ENCODE measurements at regions not wholly inside any gene's neighbourhood (a gene's known extent, or its start where the extent isn't known, plus 50 kb on each side); places are given as distances from the start of the nearest gene placed in this dataset.

DNA sequence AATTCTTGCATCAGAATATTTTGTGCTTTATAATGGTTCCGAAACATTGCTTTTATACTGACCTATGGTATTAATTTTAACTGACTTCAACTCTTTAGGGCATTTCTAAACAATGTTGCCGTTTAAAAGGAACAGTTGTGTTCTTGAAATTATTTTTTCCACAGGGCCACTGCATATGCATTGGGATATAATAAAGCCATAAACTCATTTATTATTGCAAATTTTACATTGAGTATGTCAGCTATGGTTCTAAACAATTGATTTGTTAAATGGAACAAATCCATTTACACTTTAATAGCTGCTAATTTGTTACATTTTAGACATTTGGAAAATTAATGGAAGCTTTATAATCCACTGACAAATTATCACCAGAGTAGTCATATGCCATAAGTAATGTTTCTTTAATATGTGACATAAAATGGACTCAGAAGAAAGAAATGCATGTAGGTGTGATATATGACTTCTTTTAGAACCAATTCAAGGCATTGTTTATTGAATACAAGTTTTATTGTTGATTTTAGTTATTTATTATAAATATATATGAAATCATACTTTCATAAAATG, 553.3 kb downstream of the TLL1 start:
- Histone ChIP-seq H3K9me1 (ENCODE audit: control insufficient read depth, insufficient read depth, low read length) (no peaks in the 10 kb centered on the region), H3K4me1 (replicated peaks in 1 of 2; ENCODE audit: control insufficient read depth in 2 of 2, insufficient read depth in 2 of 2, low read length in 2 of 2) (no peaks in the 10 kb centered on the region), H3K4me2 (ENCODE audit: insufficient read depth, low read length) (no peak overlapping the region), H3K9me3 (replicated peaks; ENCODE audit: control insufficient read depth, insufficient read depth, low read depth, low read length) (no peaks in the 10 kb centered on the region; the same call in 1 of the 2 replicates), H3K27ac (ENCODE audit: extremely low read depth, low read depth, low read length) (no peak overlapping the region), H2AFZ (ENCODE audit: low read depth, low read length) (no peak overlapping the region), H3K36me3 (ENCODE audit: control insufficient read depth, insufficient read depth, low read length) (no peaks in the 10 kb centered on the region), H3K27me3 (ENCODE audit: control insufficient read depth in 2 of 2, insufficient read depth in 2 of 2, low read length in 2 of 2) (no peaks in the 10 kb centered on the region), H3K4me3 (no peak overlapping the region), H3K79me2 (ENCODE audit: control insufficient read depth, insufficient read depth, low read length) (no peaks in the 10 kb centered on the region), H3K9ac (ENCODE audit: insufficient read depth in 1 of 2, low read depth in 2 of 2, low read length in 2 of 2) (no peak overlapping the region), H4K20me1 (replicated peaks; ENCODE audit: control insufficient read depth, insufficient read depth, low read length) (no peaks in the 10 kb centered on the region)
- CTCF ChIA-PET (ENCODE audit: low intra/inter-chr PET ratio) = no interaction called here
- in situ Hi-C loops (cut with MboI) (no loop called here), intact Hi-C loops (cut with micrococcal nuclease) (no loop called here)
- ATAC-seq = no peak
- no TSS peak for BruUV-seq (replicated peaks)
- 0% methylated on average over 2 of the region's 2 CpGs for WGBS (ENCODE audit: insufficient coverage, low coverage, missing lambda C conversion rate)
- POLR2A ChIA-PET = no interaction called here
- FAIRE-seq = no peak
- DNase-seq (ENCODE audit: extremely low read depth in 1 of 4, low spot score in 3 of 4) = no peak
- TF ChIP-seq KDM4B (IDR thresholded peaks at IDR 0.05; ENCODE audit: borderline replicate concordance in 2 of 2, low read depth in 1 of 2) (no peak), DNMT1 (IDR thresholded peaks at IDR 0.05) (no peak), KDM2B (CRISPR knock-in tag; IDR thresholded peaks at IDR 0.05) (no peak), SRSF1 (IDR thresholded peaks at IDR 0.05; ENCODE audit: low read depth, low read length) (no peak), CHCHD3 (CRISPR knock-in tag; IDR thresholded peaks at IDR 0.05) (no peak), XRCC4 (IDR thresholded peaks at IDR 0.05; ENCODE audit: extremely low read depth, insufficient read depth, insufficient read length) (no peak), RBM14 (IDR thresholded peaks at IDR 0.05; ENCODE audit: borderline replicate concordance, insufficient read depth, low read depth, low read length) (no peak), NR4A1 (CRISPR knock-in tag; IDR thresholded peaks at IDR 0.05) (no peak), NR4A1 (tag; IDR thresholded peaks at IDR 0.05) (no peak), TBP (optimal IDR thresholded peaks at IDR 0.05; ENCODE audit: low read depth, low read length) (no peak), NFATC3 (IDR thresholded peaks at IDR 0.05) (no peak)
- TF ChIP-seq, protein P1, sequence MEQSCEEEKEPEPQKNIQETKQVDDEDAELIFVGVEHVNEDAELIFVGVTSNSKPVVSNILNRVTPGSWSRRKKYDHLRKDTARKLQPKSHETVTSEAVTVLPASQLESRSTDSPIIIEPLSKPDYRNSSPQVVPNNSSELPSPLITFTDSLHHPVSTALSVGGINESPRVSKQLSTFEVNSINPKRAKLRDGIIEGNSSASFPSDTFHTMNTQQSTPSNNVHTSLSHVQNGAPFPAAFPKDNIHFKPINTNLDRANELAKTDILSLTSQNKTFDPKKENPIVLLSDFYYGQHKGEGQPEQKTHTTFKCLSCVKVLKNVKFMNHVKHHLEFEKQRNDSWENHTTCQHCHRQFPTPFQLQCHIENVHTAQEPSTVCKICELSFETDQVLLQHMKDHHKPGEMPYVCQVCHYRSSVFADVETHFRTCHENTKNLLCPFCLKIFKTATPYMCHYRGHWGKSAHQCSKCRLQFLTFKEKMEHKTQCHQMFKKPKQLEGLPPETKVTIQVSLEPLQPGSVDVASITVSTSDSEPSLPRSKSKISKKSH (CRISPR knock-in tag; IDR thresholded peaks at IDR 0.05) = no peak
- TF ChIP-seq, protein P2, sequence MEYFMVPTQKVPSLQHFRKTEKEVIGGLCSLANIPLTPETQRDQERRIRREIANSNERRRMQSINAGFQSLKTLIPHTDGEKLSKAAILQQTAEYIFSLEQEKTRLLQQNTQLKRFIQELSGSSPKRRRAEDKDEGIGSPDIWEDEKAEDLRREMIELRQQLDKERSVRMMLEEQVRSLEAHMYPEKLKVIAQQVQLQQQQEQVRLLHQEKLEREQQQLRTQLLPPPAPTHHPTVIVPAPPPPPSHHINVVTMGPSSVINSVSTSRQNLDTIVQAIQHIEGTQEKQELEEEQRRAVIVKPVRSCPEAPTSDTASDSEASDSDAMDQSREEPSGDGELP (CRISPR knock-in tag; IDR thresholded peaks at IDR 0.05; ENCODE audit: borderline replicate concordance) = no peak
